CD8-positive, alpha-beta memory T cell (primary cell): ENCODE measurements at regions not wholly inside any gene's neighbourhood (a gene's known extent, or its start where the extent isn't known, plus 50 kb on each side); places are given as distances from the start of the nearest gene placed in this dataset.
"Not testable (repeated sequence)": the region's sequence is repeated elsewhere in the genome, so short reads cannot be mapped to it uniquely, and the experiment has no call there.

Source experiments
- CTCF ChIA-PET: fragments of 350-600 bp; sonication (Branson Sonifier 250); formaldehyde crosslinking; loops from one replicate; lab custom pipeline; 2021; ENCODE audit warnings: antibody characterized with exemption; lab: Charles Lee
- POLR2A ChIA-PET: fragments of 350-600 bp; sonication (Branson Sonifier 250); formaldehyde crosslinking; loops from one replicate; lab custom pipeline; 2021; ENCODE audit warnings: antibody characterized with exemption; lab: Charles Lee
- DNase-seq, 5 donors: peaks; one replicate each; pipeline versions ENCODE4 v3.0.0 to v3.0.0-alpha.2; 2020 to 2022; ENCODE audit warnings: mixed read lengths in 1 of 5
- H3K27ac ChIP-seq: one replicate; pipeline ENCODE4 v1.7.0; 2013; ENCODE audit warnings: low read depth, mild to moderate bottlenecking, low read length, moderate library complexity
- H3K27me3 ChIP-seq: 2 replicates; pipeline ENCODE4 v1.7.0; 2013; ENCODE audit warnings: low read length, mild to moderate bottlenecking; ENCODE audit not compliant: insufficient read depth, poor library complexity, severe bottlenecking
- H3K36me3 ChIP-seq: 2 replicates; pipeline ENCODE4 v1.7.0; 2013; ENCODE audit warnings: mild to moderate bottlenecking, low read length, moderate library complexity; ENCODE audit not compliant: insufficient read depth
- H3K4me1 ChIP-seq: 2 replicates; pipeline ENCODE4 v1.7.0; 2013; ENCODE audit warnings: mild to moderate bottlenecking, low read length, moderate library complexity; ENCODE audit not compliant: insufficient read depth
- H3K4me3 ChIP-seq: 2 replicates; pipeline ENCODE4 v1.7.0; 2013; ENCODE audit warnings: mild to moderate bottlenecking, low read length
- H3K9me3 ChIP-seq: 2 replicates; pipeline ENCODE4 v1.7.0; 2013; ENCODE audit warnings: mild to moderate bottlenecking, low read length
- H3K27ac Mint-ChIP-seq, 8 donors: one replicate each; pipeline ENCODE4 v1.8.0; 2020 to 2021; ENCODE audit warnings: mixed read lengths in 8 of 8, mild to moderate bottlenecking in 6 of 8, inconsistent platforms in 3 of 8, moderate library complexity in 3 of 8
- H3K27me3 Mint-ChIP-seq, 2 donors: one replicate each; pipeline ENCODE4 v1.8.0; 2020 to 2021; ENCODE audit warnings: mixed read lengths in 2 of 2, mild to moderate bottlenecking in 1 of 2, moderate library complexity in 1 of 2
- H3K36me3 Mint-ChIP-seq, 3 donors: one replicate each; pipeline ENCODE4 v1.8.0; 2020 to 2021; ENCODE audit warnings: mixed read lengths in 3 of 3, inconsistent platforms in 1 of 3, mild to moderate bottlenecking in 1 of 3
- H3K4me1 Mint-ChIP-seq, 3 donors: one replicate each; pipeline ENCODE4 v1.8.0; 2020 to 2021; ENCODE audit warnings: mixed read lengths in 3 of 3, inconsistent platforms in 1 of 3, mild to moderate bottlenecking in 1 of 3
- H3K4me3 Mint-ChIP-seq, 7 donors: one replicate each; pipeline ENCODE4 v1.8.0; 2020 to 2021; ENCODE audit warnings: mixed read lengths in 7 of 7, mild to moderate bottlenecking in 6 of 7, moderate library complexity in 4 of 7, inconsistent platforms in 2 of 7
- H3K9me3 Mint-ChIP-seq, 5 donors: one replicate each; pipeline ENCODE4 v1.8.0; 2020 to 2022; ENCODE audit warnings: mixed read lengths in 5 of 5, mild to moderate bottlenecking in 3 of 5, moderate library complexity in 2 of 5, inconsistent platforms in 1 of 5

DNA sequence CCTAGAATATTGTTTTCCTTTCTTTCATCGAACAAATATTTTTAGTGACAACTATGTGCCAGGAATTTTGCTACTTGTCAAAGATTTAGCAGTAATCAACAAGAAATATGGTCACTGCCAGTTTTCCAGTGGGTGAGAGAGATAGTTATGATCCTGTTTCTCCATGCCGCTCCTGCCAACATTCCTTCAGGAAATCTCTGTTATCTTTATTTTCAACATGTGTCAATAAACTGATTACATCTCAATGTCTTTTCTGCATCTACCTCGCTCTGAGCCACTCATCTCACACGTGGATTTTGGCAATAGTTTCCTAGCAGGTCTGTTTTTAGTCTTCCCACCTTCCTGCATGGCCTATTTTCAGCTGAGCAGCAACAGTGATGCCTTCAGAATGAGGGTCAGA lies 650.0 kb upstream of the STXBP6 start:
- H3K36me3 ChIP-seq: no peaks in the 10 kb centered on the region
- ChIA-PET CTCF (no interaction called here), POLR2A (no interaction called here)
- H3K4me3 Mint-ChIP-seq: no peak overlapping the region
- no peak overlapping the region for H3K4me3 ChIP-seq
- no peaks in the 10 kb centered on the region for H3K4me1 Mint-ChIP-seq
- H3K27me3 ChIP-seq: no peaks in the 10 kb centered on the region
- H3K4me1 ChIP-seq: no peaks in the 10 kb centered on the region
- H3K9me3 ChIP-seq: no peaks in the 10 kb centered on the region
- H3K27ac Mint-ChIP-seq: no peak overlapping the region
- H3K9me3 Mint-ChIP-seq: peaks cover 2 to 18% (median 5%) of the 10 kb centered on the region in 5 donors
- H3K27me3 Mint-ChIP-seq: peaks cover 0 to 2% of the 10 kb centered on the region in 2 donors
- H3K36me3 Mint-ChIP-seq: no peaks in the 10 kb centered on the region
- DNase-seq: no peak
- H3K27ac ChIP-seq: no peak overlapping the region

DNA sequence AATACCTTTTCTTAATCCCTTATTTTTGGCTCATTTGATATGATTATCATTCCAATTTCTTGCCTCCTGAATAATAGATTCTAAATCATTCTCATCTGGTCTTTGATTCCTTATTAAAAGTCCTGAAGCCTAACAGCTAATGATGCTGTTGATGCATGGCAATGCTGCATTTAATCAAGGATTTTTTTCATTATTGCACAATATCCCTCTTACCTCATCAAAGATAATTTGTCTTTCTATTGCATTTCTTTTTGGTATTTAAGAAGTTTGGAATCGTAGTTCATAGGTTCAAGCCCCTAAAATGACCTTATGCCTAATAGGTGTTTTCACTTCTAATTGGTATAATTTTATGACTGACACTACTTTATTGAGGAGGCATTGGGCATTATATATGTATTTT lies 648.2 kb upstream of the STXBP6 start:
- Mint-ChIP-seq H3K4me1 (no peaks in the 10 kb centered on the region), H3K9me3 (peaks cover 2 to 16% (median 10%) of the 10 kb centered on the region in 5 donors), H3K4me3 (no peak overlapping the region), H3K27me3 (no peaks in the 10 kb centered on the region), H3K27ac (no peak overlapping the region), H3K36me3 (no peaks in the 10 kb centered on the region)
- Histone ChIP-seq H3K36me3 (no peaks in the 10 kb centered on the region), H3K27me3 (no peaks in the 10 kb centered on the region), H3K4me1 (no peaks in the 10 kb centered on the region), H3K27ac (no peak overlapping the region), H3K4me3 (no peak overlapping the region), H3K9me3 (no peaks in the 10 kb centered on the region)
- CTCF ChIA-PET: no interaction called here
- no peak for DNase-seq
- POLR2A ChIA-PET: no interaction called here

DNA sequence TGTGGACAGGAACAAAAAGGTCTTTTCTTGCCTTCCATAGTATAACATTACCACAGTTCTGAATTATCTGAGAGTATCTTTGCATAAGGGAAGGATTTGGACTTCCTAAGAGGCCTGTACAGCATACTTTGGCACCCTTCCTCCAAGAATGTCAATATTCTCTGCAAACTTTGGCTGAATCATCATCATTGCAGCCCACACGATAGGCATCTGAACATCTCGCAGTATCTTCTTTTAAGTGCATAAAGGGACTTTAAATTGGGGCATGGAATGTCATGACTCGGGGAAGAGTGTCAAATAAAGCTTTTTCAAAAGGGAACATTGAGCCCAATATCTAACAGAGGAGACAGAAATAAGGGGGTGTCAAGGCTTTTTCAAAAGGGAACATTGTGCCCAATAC lies 646.2 kb upstream of the STXBP6 start:
- Histone ChIP-seq H3K27me3 (no peaks in the 10 kb centered on the region), H3K27ac (no peak overlapping the region), H3K4me1 (no peaks in the 10 kb centered on the region), H3K36me3 (no peaks in the 10 kb centered on the region), H3K4me3 (no peak overlapping the region), H3K9me3 (no peaks in the 10 kb centered on the region)
- ChIA-PET POLR2A (no interaction called here), CTCF (no interaction called here)
- Mint-ChIP-seq H3K4me3 (no peak overlapping the region), H3K36me3 (no peaks in the 10 kb centered on the region), H3K27me3 (no peaks in the 10 kb centered on the region), H3K4me1 (no peaks in the 10 kb centered on the region), H3K9me3 (peaks cover 2 to 21% (median 13%) of the 10 kb centered on the region in 5 donors), H3K27ac (no peak overlapping the region)
- DNase-seq: no peak

DNA sequence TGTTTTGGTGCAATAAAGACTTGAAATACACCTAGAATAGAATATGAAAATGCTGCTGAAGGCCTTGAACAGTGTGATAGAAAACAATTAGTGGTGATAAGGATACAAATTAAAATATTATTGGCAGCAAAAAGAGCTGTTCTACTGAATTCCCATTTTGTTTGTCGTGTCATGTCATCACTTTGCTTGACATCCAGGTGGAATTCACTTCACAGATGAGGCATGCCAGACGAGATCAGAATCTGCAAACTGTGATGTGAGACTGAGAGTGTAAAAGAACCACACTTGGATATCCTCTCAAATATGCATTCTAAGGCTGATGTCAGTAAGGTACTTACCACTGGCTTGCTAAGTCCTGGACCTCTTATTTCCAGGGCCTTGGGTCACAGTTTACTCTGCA lies 635.1 kb upstream of the STXBP6 start:
- H3K9me3 Mint-ChIP-seq: peaks cover 7 to 19% (median 9%) of the 10 kb centered on the region in 5 donors
- H3K27ac Mint-ChIP-seq: no peak overlapping the region
- ChIA-PET CTCF (no interaction called here), POLR2A (no interaction called here)
- H3K4me3 ChIP-seq: no peak overlapping the region
- no peak for DNase-seq
- H3K27ac ChIP-seq: no peak overlapping the region
- H3K4me1 Mint-ChIP-seq: no peaks in the 10 kb centered on the region
- H3K4me1 ChIP-seq: no peaks in the 10 kb centered on the region
- H3K36me3 Mint-ChIP-seq: no peaks in the 10 kb centered on the region
- H3K4me3 Mint-ChIP-seq: no peak overlapping the region
- H3K9me3 ChIP-seq: no peaks in the 10 kb centered on the region
- H3K27me3 Mint-ChIP-seq: no peaks in the 10 kb centered on the region
- no peaks in the 10 kb centered on the region for H3K36me3 ChIP-seq
- no peaks in the 10 kb centered on the region for H3K27me3 ChIP-seq

DNA sequence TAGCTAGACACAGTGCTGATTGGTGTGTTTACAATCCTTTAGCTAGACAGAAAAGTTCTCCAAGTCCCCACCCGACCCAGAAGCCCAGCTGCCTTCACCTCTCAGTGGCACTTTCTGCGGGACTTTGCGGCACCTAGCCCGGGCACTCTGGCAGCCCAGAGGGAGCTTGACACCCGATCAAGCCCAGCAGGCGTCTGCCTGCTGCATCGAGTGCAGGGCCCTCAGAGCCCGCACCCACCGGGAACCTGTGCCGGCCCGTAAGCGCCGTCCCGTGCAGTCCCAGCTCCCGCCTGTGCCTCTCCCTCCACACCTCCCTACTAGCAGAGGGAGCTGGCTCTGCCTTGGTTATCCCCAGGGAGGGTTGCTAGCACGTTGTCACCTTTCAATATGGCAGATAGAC lies 631.0 kb upstream of the STXBP6 start:
- Histone ChIP-seq H3K4me3 (no peak overlapping the region), H3K27ac (no peak overlapping the region), H3K4me1 (no peaks in the 10 kb centered on the region), H3K27me3 (no peaks in the 10 kb centered on the region), H3K9me3 (no peaks in the 10 kb centered on the region), H3K36me3 (no peaks in the 10 kb centered on the region)
- Mint-ChIP-seq H3K27me3 (no peaks in the 10 kb centered on the region), H3K9me3 (peaks cover 5 to 22% (median 18%) of the 10 kb centered on the region in 5 donors), H3K4me1 (no peaks in the 10 kb centered on the region), H3K4me3 (no peak overlapping the region), H3K36me3 (no peaks in the 10 kb centered on the region), H3K27ac (no peak overlapping the region)
- ChIA-PET POLR2A (no interaction called here), CTCF (no interaction called here)
- DNase-seq: no peak

DNA sequence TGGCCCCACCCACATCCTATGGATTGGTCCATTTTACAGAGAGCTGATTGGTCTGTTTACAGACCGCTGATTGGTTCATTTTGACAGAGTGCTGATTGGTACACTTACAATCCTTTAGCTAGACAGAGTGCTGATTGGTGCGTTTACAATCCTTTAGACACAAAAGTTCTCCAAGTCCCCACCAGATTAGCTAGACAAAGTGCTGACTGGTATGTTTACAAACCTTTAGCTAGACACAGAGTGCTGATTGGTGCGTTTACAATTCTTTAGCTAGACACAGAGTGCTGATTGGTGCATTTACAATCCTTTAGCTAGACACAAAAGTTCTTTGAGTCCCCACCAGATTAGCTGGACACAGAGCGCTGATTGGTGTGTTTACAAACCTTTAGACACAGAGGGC lies 630.6 kb upstream of the STXBP6 start:
- H3K36me3 ChIP-seq, H3K4me1 Mint-ChIP-seq, POLR2A ChIA-PET, H3K4me1 ChIP-seq, H3K9me3 ChIP-seq, H3K4me3 ChIP-seq, H3K27me3 Mint-ChIP-seq, H3K27ac ChIP-seq, DNase-seq, H3K4me3 Mint-ChIP-seq, H3K27ac Mint-ChIP-seq, H3K36me3 Mint-ChIP-seq, CTCF ChIA-PET, H3K27me3 ChIP-seq: not testable (repeated sequence)
- H3K9me3 Mint-ChIP-seq: peaks cover 5 to 20% (median 20%) of the 10 kb centered on the region in 5 donors

DNA sequence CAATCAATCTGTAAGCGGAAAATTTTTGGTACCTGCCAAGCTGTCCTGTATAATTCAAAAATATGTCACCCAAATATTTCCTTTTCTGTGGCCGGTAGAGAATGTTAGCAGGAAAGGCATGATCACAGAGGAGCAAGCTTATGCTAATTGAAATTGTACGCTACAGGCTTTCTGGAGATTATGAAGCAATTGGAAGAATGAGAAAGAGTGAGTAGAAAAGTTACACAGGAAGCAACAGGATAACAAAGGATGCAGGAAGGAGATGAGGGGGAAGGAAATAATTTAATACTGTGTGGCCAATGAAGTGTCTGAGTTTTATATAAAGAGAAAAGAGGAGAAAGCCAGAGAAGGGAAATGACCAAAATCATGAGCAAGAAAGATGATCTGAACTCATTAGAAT lies 627.2 kb upstream of the STXBP6 start:
- Mint-ChIP-seq H3K27me3 (no peaks in the 10 kb centered on the region), H3K4me3 (no peak overlapping the region), H3K9me3 (peaks cover 5 to 20% (median 17%) of the 10 kb centered on the region in 5 donors), H3K36me3 (no peaks in the 10 kb centered on the region), H3K27ac (no peak overlapping the region), H3K4me1 (no peaks in the 10 kb centered on the region)
- H3K36me3 ChIP-seq: no peaks in the 10 kb centered on the region
- no peaks in the 10 kb centered on the region for H3K27me3 ChIP-seq
- H3K4me3 ChIP-seq: no peak overlapping the region
- no peak overlapping the region for H3K27ac ChIP-seq
- no peak for DNase-seq
- H3K4me1 ChIP-seq: no peaks in the 10 kb centered on the region
- ChIA-PET CTCF (interaction anchor here (0.8 kb wide), 1 partner anchor 16 kb away, joined by 3 read pairs; no protein-coding TSS in a partner anchor), POLR2A (no interaction called here)
- no peaks in the 10 kb centered on the region for H3K9me3 ChIP-seq

DNA sequence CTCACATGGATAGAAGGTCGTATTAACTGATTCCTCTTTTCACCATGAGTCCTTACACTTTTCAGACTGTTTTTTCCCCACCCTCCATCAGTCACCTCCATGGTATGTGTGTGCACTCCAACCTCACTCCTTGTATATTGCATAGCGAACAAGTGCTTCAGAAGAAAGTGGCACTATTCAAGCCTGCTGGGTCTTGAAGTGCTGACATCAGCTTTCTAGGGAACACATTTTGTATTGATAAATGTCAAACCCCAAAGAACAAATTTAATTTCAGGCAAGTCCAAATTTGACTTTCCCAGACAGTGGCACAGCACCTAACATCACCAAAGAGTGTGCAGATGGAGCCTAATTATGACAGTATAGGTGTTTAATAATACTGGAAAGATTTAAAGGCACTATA lies 617.4 kb upstream of the STXBP6 start:
- H3K27me3 Mint-ChIP-seq: no peaks in the 10 kb centered on the region
- peaks cover 8 to 19% (median 8%) of the 10 kb centered on the region in 5 donors for H3K9me3 Mint-ChIP-seq
- Histone ChIP-seq H3K36me3 (no peaks in the 10 kb centered on the region), H3K4me1 (no peaks in the 10 kb centered on the region), H3K9me3 (no peaks in the 10 kb centered on the region), H3K27me3 (no peaks in the 10 kb centered on the region), H3K27ac (no peak overlapping the region), H3K4me3 (no peak overlapping the region)
- no peaks in the 10 kb centered on the region for H3K36me3 Mint-ChIP-seq
- ChIA-PET POLR2A (no interaction called here), CTCF (no interaction called here)
- H3K27ac Mint-ChIP-seq: no peak overlapping the region
- H3K4me3 Mint-ChIP-seq: no peak overlapping the region
- no peak for DNase-seq
- H3K4me1 Mint-ChIP-seq: no peaks in the 10 kb centered on the region

DNA sequence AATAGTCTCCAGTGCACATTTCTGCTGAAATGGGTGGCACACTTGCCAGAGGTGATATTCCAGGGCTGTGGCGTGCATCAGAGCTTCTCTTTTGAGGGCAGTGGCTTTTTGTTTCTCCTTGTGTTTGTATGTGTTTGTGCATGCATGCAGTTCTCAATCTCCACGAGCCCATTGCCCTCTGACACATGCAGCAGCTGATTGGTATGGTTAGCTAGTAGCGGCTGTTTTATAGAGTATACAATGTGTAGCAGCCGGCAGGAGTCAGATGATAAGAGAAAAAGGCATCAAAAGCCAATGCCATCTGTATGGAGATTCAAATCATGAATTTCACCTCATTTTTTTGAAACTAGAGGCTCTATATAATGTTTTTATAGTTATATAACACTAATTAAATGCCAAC lies 616.9 kb upstream of the STXBP6 start:
- no peak overlapping the region for H3K4me3 ChIP-seq
- H3K27me3 ChIP-seq: no peaks in the 10 kb centered on the region
- Mint-ChIP-seq H3K9me3 (peaks cover 8 to 19% (median 10%) of the 10 kb centered on the region in 5 donors), H3K27ac (no peak overlapping the region), H3K36me3 (no peaks in the 10 kb centered on the region), H3K27me3 (no peaks in the 10 kb centered on the region), H3K4me1 (no peaks in the 10 kb centered on the region), H3K4me3 (no peak overlapping the region)
- DNase-seq: no peak
- no peaks in the 10 kb centered on the region for H3K4me1 ChIP-seq
- H3K27ac ChIP-seq: no peak overlapping the region
- CTCF ChIA-PET: no interaction called here
- no peaks in the 10 kb centered on the region for H3K9me3 ChIP-seq
- no peaks in the 10 kb centered on the region for H3K36me3 ChIP-seq
- POLR2A ChIA-PET: no interaction called here
